LNCaP clone FGC (cell line): ENCODE measurements at regions not wholly inside any gene's neighbourhood (a gene's known extent, or its start where the extent isn't known, plus 50 kb on each side); places are given as distances from the start of the nearest gene placed in this dataset.

ENCODE experiments used
- DNase-seq: peaks from one replicate; pipeline ENCODE4 v3.0.0-alpha.2; 2011; ENCODE audit warnings: low read depth
- H3K4me3 ChIP-seq: 2 replicates; pipeline ENCODE4 v1.5.1; 2011; ENCODE audit warnings: mild to moderate bottlenecking, low read depth, low read length, control low read depth
- CTCF ChIP-seq: IDR thresholded peaks from 2 replicates; pipeline ENCODE4 v1.5.1; 2012; ENCODE audit warnings: mild to moderate bottlenecking; ENCODE audit not compliant: control insufficient read depth, insufficient read depth; ENCODE audit errors: extremely low read depth

- DNase-seq, result no peak
- H3K4me3 ChIP-seq, result no peak overlapping the region
- TF ChIP-seq CTCF, result no peak
Measured at GRCh38 chr13:68976287-68976686, 1131.3 kb upstream of the ATXN8OS start.

- no peak for DNase-seq
- TF ChIP-seq CTCF, result no peak
- H3K4me3 ChIP-seq, result no peak overlapping the region
Measured at GRCh38 chr13:68970532-68970931, 1137.1 kb upstream of the ATXN8OS start.

GRCh38 chr13:68948586-68948985 lies 1159.0 kb upstream of the ATXN8OS start:
- H3K4me3 ChIP-seq, result no peak overlapping the region
- TF ChIP-seq CTCF, result no peak
- DNase-seq, result no peak

GRCh38 chr13:68944272-68944671 lies 1163.4 kb upstream of the ATXN8OS start:
- DNase-seq, result no peak

GRCh38 chr13:68940049-68940448 lies 1167.6 kb upstream of the ATXN8OS start:
- TF ChIP-seq CTCF, result no peak
- no peak for DNase-seq
- no peak overlapping the region for H3K4me3 ChIP-seq

More at GRCh38 chr13:68944272-68944671, 1163.4 kb upstream of the ATXN8OS start:
- no peak for TF ChIP-seq CTCF
- no peak overlapping the region for H3K4me3 ChIP-seq

GRCh38 chr13:68938639-68939038 lies 1169.0 kb upstream of the ATXN8OS start:
- H3K4me3 ChIP-seq, result no peak overlapping the region
- no peak for TF ChIP-seq CTCF
- DNase-seq, result no peak

- no peak overlapping the region for H3K4me3 ChIP-seq
- DNase-seq, result no peak
- no peak for TF ChIP-seq CTCF
Measured at GRCh38 chr13:68929075-68929745, 1178.4 kb upstream of the ATXN8OS start.
